Thoracic aorta (tissue), 2 donors: ENCODE measurements at regions not wholly inside any gene's neighbourhood (a gene's known extent, or its start where the extent isn't known, plus 50 kb on each side); places are given as distances from the start of the nearest gene placed in this dataset.

Source experiments
- ATAC-seq: fragments of 150-250 bp; one replicate; pipeline ENCODE4 v1.8.0; 2017; ENCODE audit warnings: low read depth; ENCODE audit not compliant: insufficient number of reproducible peaks, low FRiP score
- DNase-seq: peaks from one replicate; pipeline ENCODE4 v3.0.0-alpha.2; 2020; ENCODE audit warnings: low spot score
- H3K27ac ChIP-seq, 2 donors: fragments of 200-600 bp; sonication (generic); 1 replicate in 1 of 2; 2 replicates in 1 of 2; pipeline ENCODE4 v1.5.1; 2016; ENCODE audit warnings: mild to moderate bottlenecking in 2 of 2, moderate library complexity in 2 of 2
- H3K27me3 ChIP-seq: fragments of 200-600 bp; sonication (generic); replicated peaks from 2 replicates; pipeline ENCODE4 v1.6.0; 2016; ENCODE audit warnings: mild to moderate bottlenecking; ENCODE audit not compliant: insufficient read depth
- H3K36me3 ChIP-seq: fragments of 200-600 bp; sonication (generic); one replicate; pipeline ENCODE4 v1.5.1; 2016
- H3K4me1 ChIP-seq, 2 donors: fragments of 200-600 bp; sonication (generic); 1 replicate in 1 of 2; 2 replicates in 1 of 2; pipeline versions ENCODE4 v1.5.1 to v1.6.0; 2016; ENCODE audit warnings: low read depth in 2 of 2, mild to moderate bottlenecking in 1 of 2; ENCODE audit not compliant: control insufficient read depth in 1 of 2
- H3K4me3 ChIP-seq: fragments of 200-600 bp; sonication (generic); 2 replicates; pipeline ENCODE4 v1.5.1; 2016; ENCODE audit warnings: mild to moderate bottlenecking
- H3K9me3 ChIP-seq: fragments of 200-600 bp; sonication (generic); 2 replicates; pipeline ENCODE4 v1.5.1; 2016
- TF ChIP-seq, protein P1 (sequence below): fragments of 200-600 bp; sonication (generic); IDR thresholded peaks from one replicate; pipeline ENCODE4 v1.5.1; 2019; ENCODE audit warnings: antibody characterized with exemption

GRCh38 chr16:65510241-65510640 lies 388.4 kb upstream of the CDH11 start:
- ATAC-seq (no peak), DNase-seq (no peak)
- Histone ChIP-seq H3K4me3 (no peak overlapping the region), H3K4me1 (peaks cover 0 to 27% of the 10 kb centered on the region in 2 donors), H3K27ac (no peak overlapping the region), H3K36me3 (no peaks in the 10 kb centered on the region), H3K27me3 (no peaks in the 10 kb centered on the region), H3K9me3 (no peaks in the 10 kb centered on the region)
- TF ChIP-seq, protein P1, sequence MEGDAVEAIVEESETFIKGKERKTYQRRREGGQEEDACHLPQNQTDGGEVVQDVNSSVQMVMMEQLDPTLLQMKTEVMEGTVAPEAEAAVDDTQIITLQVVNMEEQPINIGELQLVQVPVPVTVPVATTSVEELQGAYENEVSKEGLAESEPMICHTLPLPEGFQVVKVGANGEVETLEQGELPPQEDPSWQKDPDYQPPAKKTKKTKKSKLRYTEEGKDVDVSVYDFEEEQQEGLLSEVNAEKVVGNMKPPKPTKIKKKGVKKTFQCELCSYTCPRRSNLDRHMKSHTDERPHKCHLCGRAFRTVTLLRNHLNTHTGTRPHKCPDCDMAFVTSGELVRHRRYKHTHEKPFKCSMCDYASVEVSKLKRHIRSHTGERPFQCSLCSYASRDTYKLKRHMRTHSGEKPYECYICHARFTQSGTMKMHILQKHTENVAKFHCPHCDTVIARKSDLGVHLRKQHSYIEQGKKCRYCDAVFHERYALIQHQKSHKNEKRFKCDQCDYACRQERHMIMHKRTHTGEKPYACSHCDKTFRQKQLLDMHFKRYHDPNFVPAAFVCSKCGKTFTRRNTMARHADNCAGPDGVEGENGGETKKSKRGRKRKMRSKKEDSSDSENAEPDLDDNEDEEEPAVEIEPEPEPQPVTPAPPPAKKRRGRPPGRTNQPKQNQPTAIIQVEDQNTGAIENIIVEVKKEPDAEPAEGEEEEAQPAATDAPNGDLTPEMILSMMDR: no peak

- Histone ChIP-seq H3K36me3 (no peaks in the 10 kb centered on the region), H3K9me3 (no peaks in the 10 kb centered on the region), H3K27ac (no peak overlapping the region), H3K27me3 (no peaks in the 10 kb centered on the region), H3K4me1 (peaks cover 0 to 21% of the 10 kb centered on the region in 2 donors), H3K4me3 (no peak overlapping the region)
- DNase-seq: no peak
- TF ChIP-seq, protein P1: no peak
- no peak for ATAC-seq
Observed at GRCh38 chr16:65509172-65509571, 387.3 kb upstream of the CDH11 start.

- ATAC-seq: no peak
Observed at GRCh38 chr16:65500919-65501318, 379.1 kb upstream of the CDH11 start.

GRCh38 chr16:65500007-65500406 lies 378.1 kb upstream of the CDH11 start:
- Histone ChIP-seq H3K27ac (no peak overlapping the region), H3K4me3 (no peak overlapping the region), H3K36me3 (no peaks in the 10 kb centered on the region), H3K27me3 (no peaks in the 10 kb centered on the region), H3K4me1 (no peaks in the 10 kb centered on the region), H3K9me3 (no peaks in the 10 kb centered on the region)
- no peak for DNase-seq
- TF ChIP-seq, protein P1: no peak
- ATAC-seq: no peak

More at GRCh38 chr16:65500919-65501318, 379.1 kb upstream of the CDH11 start:
- Histone ChIP-seq H3K4me3 (no peak overlapping the region), H3K36me3 (no peaks in the 10 kb centered on the region), H3K27ac (no peak overlapping the region), H3K4me1 (no peaks in the 10 kb centered on the region), H3K27me3 (no peaks in the 10 kb centered on the region), H3K9me3 (no peaks in the 10 kb centered on the region)
- DNase-seq: no peak
- TF ChIP-seq, protein P1: no peak

DNA sequence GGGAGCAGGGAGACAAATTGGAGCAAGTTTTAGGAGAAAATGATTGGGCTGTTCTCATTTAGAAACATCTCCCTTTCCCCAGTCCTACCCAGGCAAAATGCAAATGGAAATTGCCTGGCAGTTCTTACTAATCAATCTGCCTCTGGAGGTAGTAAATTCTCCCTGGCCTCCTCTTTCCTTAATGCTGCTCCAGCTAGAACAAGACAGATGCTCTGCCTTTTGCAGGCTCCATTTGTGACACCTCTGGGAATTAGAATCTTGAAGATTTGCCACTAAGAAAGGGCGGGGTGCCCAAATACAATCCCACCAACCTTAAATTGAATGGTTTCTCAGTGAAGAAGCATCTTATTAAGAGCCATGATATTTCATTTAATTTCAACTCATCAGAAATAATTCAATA lies 377.7 kb upstream of the CDH11 start:
- Histone ChIP-seq H3K27me3 (no peaks in the 10 kb centered on the region), H3K4me3 (no peak overlapping the region), H3K4me1 (no peaks in the 10 kb centered on the region), H3K9me3 (no peaks in the 10 kb centered on the region), H3K36me3 (no peaks in the 10 kb centered on the region), H3K27ac (no peak overlapping the region)
- TF ChIP-seq, protein P1: no peak
- DNase-seq (no peak), ATAC-seq (no peak)
